Kidney epithelial cell (primary cell): ENCODE measurements at regions not wholly inside any gene's neighbourhood (a gene's known extent, or its start where the extent isn't known, plus 50 kb on each side); places are given as distances from the start of the nearest gene placed in this dataset.

Source experiments
- DNase-seq: peaks from one replicate; pipeline ENCODE4 v3.0.0-alpha.2; 2010; ENCODE audit warnings: low read depth
- H3K27me3 ChIP-seq: 2 replicates; pipeline ENCODE4 v1.6.0; 2011; ENCODE audit warnings: low read length; ENCODE audit not compliant: control insufficient read depth, insufficient read depth
- H3K36me3 ChIP-seq: 2 replicates; pipeline ENCODE4 v1.5.1; 2011; ENCODE audit warnings: low read length; ENCODE audit not compliant: control insufficient read depth, insufficient read depth
- H3K4me3 ChIP-seq: 2 replicates; pipeline ENCODE4 v1.5.1; 2011; ENCODE audit warnings: low read depth, mild to moderate bottlenecking, control low read depth, low read length
- TF ChIP-seq, protein P1 (sequence below): IDR thresholded peaks from 2 replicates; pipeline ENCODE4 v1.5.1; 2011; ENCODE audit warnings: mild to moderate bottlenecking, moderate library complexity, low read length, control low read depth, inconsistent platforms; ENCODE audit not compliant: insufficient read depth, poor library complexity, severe bottlenecking

DNA sequence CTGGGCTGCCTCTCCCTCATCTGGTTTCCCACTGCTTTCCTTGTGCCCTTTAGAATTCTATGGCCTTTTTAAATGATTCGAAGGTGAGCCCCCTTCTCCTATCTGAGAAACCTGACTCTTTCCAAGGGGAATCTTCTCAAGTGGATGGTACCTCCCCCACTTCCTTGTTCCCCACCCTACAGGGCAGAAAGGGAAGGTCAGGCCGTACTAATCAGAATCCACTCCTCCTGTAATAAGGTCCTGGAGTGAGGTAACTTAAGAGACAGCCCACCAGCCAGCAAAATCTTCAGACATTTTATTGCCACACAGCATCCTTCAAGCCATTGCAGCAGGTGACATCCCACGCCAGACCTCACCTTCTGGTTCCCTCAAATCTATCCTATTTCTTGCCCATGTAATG, 84.5 kb downstream of the MINAR1 start:
- TF ChIP-seq, protein P1, sequence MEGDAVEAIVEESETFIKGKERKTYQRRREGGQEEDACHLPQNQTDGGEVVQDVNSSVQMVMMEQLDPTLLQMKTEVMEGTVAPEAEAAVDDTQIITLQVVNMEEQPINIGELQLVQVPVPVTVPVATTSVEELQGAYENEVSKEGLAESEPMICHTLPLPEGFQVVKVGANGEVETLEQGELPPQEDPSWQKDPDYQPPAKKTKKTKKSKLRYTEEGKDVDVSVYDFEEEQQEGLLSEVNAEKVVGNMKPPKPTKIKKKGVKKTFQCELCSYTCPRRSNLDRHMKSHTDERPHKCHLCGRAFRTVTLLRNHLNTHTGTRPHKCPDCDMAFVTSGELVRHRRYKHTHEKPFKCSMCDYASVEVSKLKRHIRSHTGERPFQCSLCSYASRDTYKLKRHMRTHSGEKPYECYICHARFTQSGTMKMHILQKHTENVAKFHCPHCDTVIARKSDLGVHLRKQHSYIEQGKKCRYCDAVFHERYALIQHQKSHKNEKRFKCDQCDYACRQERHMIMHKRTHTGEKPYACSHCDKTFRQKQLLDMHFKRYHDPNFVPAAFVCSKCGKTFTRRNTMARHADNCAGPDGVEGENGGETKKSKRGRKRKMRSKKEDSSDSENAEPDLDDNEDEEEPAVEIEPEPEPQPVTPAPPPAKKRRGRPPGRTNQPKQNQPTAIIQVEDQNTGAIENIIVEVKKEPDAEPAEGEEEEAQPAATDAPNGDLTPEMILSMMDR, result no peak
- no peak for DNase-seq
- no peaks in the 10 kb centered on the region for H3K36me3 ChIP-seq
- H3K27me3 ChIP-seq, result no peaks in the 10 kb centered on the region
- no peak overlapping the region for H3K4me3 ChIP-seq

DNA sequence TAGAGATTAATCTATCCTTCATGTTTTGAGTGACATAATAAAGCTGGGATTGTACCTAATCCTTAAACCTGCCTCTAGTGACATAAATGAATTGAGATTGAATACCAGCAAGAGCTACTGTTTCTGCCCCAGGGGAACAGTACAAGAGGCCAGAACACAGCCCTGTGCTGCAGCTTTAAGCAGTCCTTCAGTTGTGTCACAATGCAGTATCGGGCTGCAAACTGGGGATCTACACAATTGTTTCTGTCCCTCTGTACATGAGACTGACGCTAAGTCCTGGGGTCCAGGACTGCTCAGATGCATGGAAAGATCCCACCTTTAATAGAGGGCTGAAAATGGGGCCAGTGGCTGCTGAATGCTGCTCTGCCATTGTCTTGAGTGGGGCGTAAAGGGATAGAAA, 87.5 kb downstream of the MINAR1 start:
- no peak overlapping the region for H3K4me3 ChIP-seq
- TF ChIP-seq, protein P1, result no peak
- DNase-seq, result no peak
- no peaks in the 10 kb centered on the region for H3K27me3 ChIP-seq
- no peaks in the 10 kb centered on the region for H3K36me3 ChIP-seq

DNA sequence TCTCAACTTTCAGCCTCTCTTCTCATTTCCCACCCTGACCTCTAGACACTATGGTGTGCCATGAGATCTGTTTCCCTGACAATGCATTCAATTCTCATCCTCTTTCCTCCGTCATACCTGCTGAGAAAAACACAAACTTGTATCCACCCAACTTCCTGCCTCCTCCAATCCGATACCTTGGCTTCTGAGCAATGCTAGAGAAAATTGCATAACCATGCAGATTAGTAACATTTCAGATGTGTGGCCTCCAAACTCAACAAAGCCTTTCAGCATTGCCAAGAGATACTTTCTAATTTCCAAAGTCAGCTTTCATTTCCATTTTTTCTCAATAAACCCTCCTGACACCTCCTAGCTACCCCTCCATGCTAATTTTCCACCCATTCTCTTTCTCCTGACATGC, 88.5 kb downstream of the MINAR1 start:
- Histone ChIP-seq H3K4me3 (no peak overlapping the region), H3K27me3 (no peaks in the 10 kb centered on the region), H3K36me3 (no peaks in the 10 kb centered on the region)
- TF ChIP-seq, protein P1, result no peak
- no peak for DNase-seq

DNA sequence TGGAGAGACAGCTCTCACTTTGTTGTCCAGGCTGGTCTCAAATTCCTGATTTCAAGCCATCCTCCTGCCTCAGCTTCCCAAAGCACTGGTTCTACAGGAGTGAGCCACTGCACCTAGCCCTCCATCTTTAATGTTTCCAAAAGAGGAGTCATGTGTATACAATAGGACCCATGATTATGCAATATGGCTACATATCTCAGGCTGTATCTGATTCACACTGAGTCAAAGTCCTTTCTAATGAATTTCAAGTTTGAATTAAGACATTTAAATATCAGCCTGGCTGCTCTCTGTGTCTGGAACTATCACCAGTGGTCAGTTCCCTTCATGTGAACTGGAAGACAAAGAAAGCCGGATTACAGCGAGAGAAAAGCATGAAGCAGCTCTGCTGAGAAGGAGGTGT, 90.5 kb downstream of the MINAR1 start:
- TF ChIP-seq, protein P1, result no peak
- no peaks in the 10 kb centered on the region for H3K36me3 ChIP-seq
- no peak overlapping the region for H3K4me3 ChIP-seq
- H3K27me3 ChIP-seq, result no peaks in the 10 kb centered on the region
- no peak for DNase-seq

DNA sequence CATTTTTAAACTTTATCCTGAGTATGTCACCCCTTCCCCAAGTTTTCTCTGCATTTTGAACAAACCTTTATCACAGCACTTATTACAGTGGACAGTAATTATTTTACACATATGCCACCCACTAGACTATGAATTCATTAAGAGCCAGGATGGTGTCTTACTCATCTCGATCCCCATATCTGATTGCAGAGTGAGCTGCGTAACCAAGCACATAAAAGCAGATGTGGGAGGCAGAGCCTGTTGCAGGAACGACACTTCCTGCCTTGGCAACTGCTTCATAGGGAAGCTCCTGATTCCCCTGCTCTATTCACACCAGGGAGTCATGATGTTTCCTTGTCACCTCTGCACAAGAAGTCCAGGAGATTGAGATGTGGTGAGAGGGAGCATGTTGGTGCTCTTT, 91.1 kb downstream of the MINAR1 start:
- no peaks in the 10 kb centered on the region for H3K36me3 ChIP-seq
- no peaks in the 10 kb centered on the region for H3K27me3 ChIP-seq
- H3K4me3 ChIP-seq, result no peak overlapping the region
- DNase-seq, result no peak
- TF ChIP-seq, protein P1, result no peak

DNA sequence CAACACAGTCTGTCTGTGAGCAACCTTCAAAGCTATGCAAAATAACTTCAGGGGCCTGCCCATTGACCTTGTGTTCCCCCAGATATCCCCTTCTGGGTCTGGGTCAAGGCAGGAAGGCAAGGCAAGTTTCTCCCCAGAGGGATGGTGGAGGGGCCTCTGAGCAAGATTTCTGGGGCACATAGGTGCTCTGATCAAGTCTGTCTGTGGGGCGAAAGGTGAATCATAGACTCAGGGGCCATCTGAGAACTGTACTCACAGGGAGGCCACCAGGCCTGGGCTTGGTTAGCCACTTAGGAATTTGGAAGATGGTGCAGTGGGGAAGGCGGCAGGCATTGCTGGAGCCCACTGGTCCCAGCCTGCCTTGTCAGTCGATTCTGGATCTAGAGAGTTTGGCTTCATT, 92.4 kb downstream of the MINAR1 start:
- TF ChIP-seq, protein P1, result no peak
- Histone ChIP-seq H3K27me3 (no peaks in the 10 kb centered on the region), H3K4me3 (no peak overlapping the region), H3K36me3 (no peaks in the 10 kb centered on the region)
- DNase-seq, result no peak
